Breast epithelium (tissue), 3 donors: ENCODE measurements at regions not wholly inside any gene's neighbourhood (a gene's known extent, or its start where the extent isn't known, plus 50 kb on each side); places are given as distances from the start of the nearest gene placed in this dataset.

Source experiments
- POLR2A ChIP-seq: fragments of 450-650 bp; IDR thresholded peaks from one replicate; pipeline ENCODE4 v1.6.1; 2016; ENCODE audit warnings: antibody characterized with exemption, mild to moderate bottlenecking, moderate library complexity
- POLR2AphosphoS5 ChIP-seq, 3 donors: sonication (generic); formaldehyde crosslinking; IDR thresholded peaks; one replicate each; pipeline ENCODE4 v1.6.1; 2017; ENCODE audit warnings: antibody characterized with exemption in 3 of 3
- TF ChIP-seq, protein P1 (sequence below), 3 donors: fragments of 450-650 bp; IDR thresholded peaks; one replicate each; pipeline ENCODE4 v1.5.1; 2016 to 2017; ENCODE audit warnings: antibody characterized with exemption in 3 of 3, mild to moderate bottlenecking in 3 of 3, moderate library complexity in 3 of 3

DNA sequence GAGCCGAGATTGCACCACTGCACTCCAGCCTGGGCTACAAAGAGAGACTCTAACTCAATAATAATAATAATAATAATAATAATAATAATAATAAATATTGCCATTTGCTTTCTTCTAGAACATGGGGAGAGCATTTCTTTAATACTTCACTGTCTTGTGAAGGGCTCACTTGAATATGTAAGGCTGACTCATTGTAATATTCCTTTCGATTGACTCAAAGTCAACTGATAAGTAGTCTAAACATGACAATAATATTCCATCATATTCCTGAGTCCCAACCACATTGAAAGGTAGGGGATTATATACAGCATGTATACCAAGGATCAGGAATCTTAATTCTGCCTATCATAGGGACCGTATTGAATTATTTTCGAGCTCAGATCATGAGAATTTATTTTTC lies 949.2 kb downstream of the DSC3 start:
- TF ChIP-seq, protein P1, sequence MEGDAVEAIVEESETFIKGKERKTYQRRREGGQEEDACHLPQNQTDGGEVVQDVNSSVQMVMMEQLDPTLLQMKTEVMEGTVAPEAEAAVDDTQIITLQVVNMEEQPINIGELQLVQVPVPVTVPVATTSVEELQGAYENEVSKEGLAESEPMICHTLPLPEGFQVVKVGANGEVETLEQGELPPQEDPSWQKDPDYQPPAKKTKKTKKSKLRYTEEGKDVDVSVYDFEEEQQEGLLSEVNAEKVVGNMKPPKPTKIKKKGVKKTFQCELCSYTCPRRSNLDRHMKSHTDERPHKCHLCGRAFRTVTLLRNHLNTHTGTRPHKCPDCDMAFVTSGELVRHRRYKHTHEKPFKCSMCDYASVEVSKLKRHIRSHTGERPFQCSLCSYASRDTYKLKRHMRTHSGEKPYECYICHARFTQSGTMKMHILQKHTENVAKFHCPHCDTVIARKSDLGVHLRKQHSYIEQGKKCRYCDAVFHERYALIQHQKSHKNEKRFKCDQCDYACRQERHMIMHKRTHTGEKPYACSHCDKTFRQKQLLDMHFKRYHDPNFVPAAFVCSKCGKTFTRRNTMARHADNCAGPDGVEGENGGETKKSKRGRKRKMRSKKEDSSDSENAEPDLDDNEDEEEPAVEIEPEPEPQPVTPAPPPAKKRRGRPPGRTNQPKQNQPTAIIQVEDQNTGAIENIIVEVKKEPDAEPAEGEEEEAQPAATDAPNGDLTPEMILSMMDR (IDR thresholded peaks at IDR 0.05): no peak
- TF ChIP-seq POLR2A: no peak
- TF ChIP-seq POLR2AphosphoS5 (IDR thresholded peaks at IDR 0.05): no peak
